Gastroesophageal sphincter (tissue), 4 donors: ENCODE measurements at regions not wholly inside any gene's neighbourhood (a gene's known extent, or its start where the extent isn't known, plus 50 kb on each side); places are given as distances from the start of the nearest gene placed in this dataset.

Experiments used
- ATAC-seq: fragments of 150-250 bp; one replicate; pipeline ENCODE4 v1.9.1; 2016; ENCODE audit warnings: mild to moderate bottlenecking, moderate library complexity
- H3K27ac ChIP-seq, 4 donors: fragments of 200-600 bp; sonication (generic) in 3 of 4; 1 replicate in 3 of 4; 2 replicates in 1 of 4; pipeline ENCODE4 v1.5.1; 2016 to 2019
- H3K27me3 ChIP-seq: fragments of 200-600 bp; sonication (generic); one replicate; pipeline ENCODE4 v1.5.1; 2019
- H3K36me3 ChIP-seq, 2 donors: fragments of 200-600 bp; sonication (generic); one replicate each; pipeline ENCODE4 v1.5.1; 2019; ENCODE audit warnings: control low read depth in 1 of 2
- H3K4me1 ChIP-seq, 3 donors: fragments of 200-600 bp; sonication (generic); 1 replicate in 2 of 3; 2 replicates in 1 of 3; pipeline ENCODE4 v1.5.1; 2016 to 2019; ENCODE audit warnings: control low read depth in 2 of 3
- H3K4me3 ChIP-seq, 2 donors: fragments of 200-600 bp; sonication (generic); one replicate each; pipeline ENCODE4 v1.5.1; 2019; ENCODE audit warnings: mild to moderate bottlenecking in 1 of 2, moderate library complexity in 1 of 2
- H3K9me3 ChIP-seq, 3 donors: fragments of 200-600 bp; sonication (generic); one replicate each; pipeline ENCODE4 v1.5.1; 2017 to 2019; ENCODE audit warnings: control low read depth in 2 of 3
- CTCF ChIP-seq, 4 experiments: fragments of 200-600 bp in 2 of 4; fragments of 450-650 bp in 2 of 4; sonication (generic) in 1 of 4; IDR thresholded peaks; one replicate each; pipeline ENCODE4 v1.5.1; 2017 to 2019; ENCODE audit warnings: antibody characterized with exemption in 4 of 4, mild to moderate bottlenecking in 2 of 4, moderate library complexity in 2 of 4
- EP300 ChIP-seq: sonication (generic); formaldehyde crosslinking; IDR thresholded peaks from one replicate; pipeline ENCODE4 v1.6.1; 2017; ENCODE audit warnings: antibody characterized with exemption, mild to moderate bottlenecking
- POLR2A ChIP-seq, 2 donors: fragments of 450-650 bp; IDR thresholded peaks; one replicate each; pipeline ENCODE4 v1.6.1; 2017; ENCODE audit warnings: antibody characterized with exemption in 2 of 2, mild to moderate bottlenecking in 2 of 2, moderate library complexity in 1 of 2
- POLR2AphosphoS5 ChIP-seq: sonication (generic); formaldehyde crosslinking; IDR thresholded peaks from one replicate; pipeline ENCODE4 v1.6.1; 2017; ENCODE audit warnings: antibody characterized with exemption
- WGBS, 2 donors: methylation state at CpG; one replicate each; pipeline ENCODE4 v1.1.5; 2018; ENCODE audit warnings: low coverage in 1 of 2; 5-methylcytosine and 5-hydroxymethylcytosine counted together

GRCh38 chr9:7533376-7534090 lies 266.0 kb downstream of the DMAC1 start:
- no peaks in the 10 kb centered on the region for H3K27me3 ChIP-seq
- H3K4me3 ChIP-seq: no peak overlapping the region
- H3K27ac ChIP-seq: no peak overlapping the region
- 83 to 87% methylated on average over 4 to 6 of the region's 6 CpGs for WGBS, 2 donors
- H3K9me3 ChIP-seq: no peaks in the 10 kb centered on the region
- TF ChIP-seq CTCF (IDR thresholded peaks at IDR 0.05): no peak
- TF ChIP-seq POLR2A (IDR thresholded peaks at IDR 0.05): no peak
- TF ChIP-seq EP300: no peak
- no peak for TF ChIP-seq POLR2AphosphoS5
- no peaks in the 10 kb centered on the region for H3K4me1 ChIP-seq
- no peaks in the 10 kb centered on the region for H3K36me3 ChIP-seq
- no peak for ATAC-seq

GRCh38 chr9:7523426-7524043 lies 276.0 kb downstream of the DMAC1 start:
- H3K4me3 ChIP-seq: no peak overlapping the region
- no peaks in the 10 kb centered on the region for H3K4me1 ChIP-seq
- no peak overlapping the region for H3K27ac ChIP-seq
- H3K9me3 ChIP-seq: no peaks in the 10 kb centered on the region
- WGBS, 2 donors: 74 to 83% methylated on average over 3 to 5 of the region's 5 CpGs
- no peak for TF ChIP-seq EP300
- no peak for TF ChIP-seq CTCF (IDR thresholded peaks at IDR 0.05)
- no peak for TF ChIP-seq POLR2AphosphoS5
- TF ChIP-seq POLR2A (IDR thresholded peaks at IDR 0.05): no peak
- no peaks in the 10 kb centered on the region for H3K27me3 ChIP-seq
- no peaks in the 10 kb centered on the region for H3K36me3 ChIP-seq
- ATAC-seq: no peak

- 59 to 72% methylated on average over 5 of the region's 5 CpGs for WGBS, 2 donors
- no peak overlapping the region for H3K4me3 ChIP-seq
- H3K27me3 ChIP-seq: no peaks in the 10 kb centered on the region
- no peaks in the 10 kb centered on the region for H3K36me3 ChIP-seq
- no peaks in the 10 kb centered on the region for H3K9me3 ChIP-seq
- H3K27ac ChIP-seq: no peak overlapping the region
- H3K4me1 ChIP-seq: no peaks in the 10 kb centered on the region
- no peak for ATAC-seq
- TF ChIP-seq EP300: no peak
- TF ChIP-seq POLR2AphosphoS5: no peak
- TF ChIP-seq POLR2A (IDR thresholded peaks at IDR 0.05): no peak
- TF ChIP-seq CTCF (IDR thresholded peaks at IDR 0.05): no peak
These were observed 279.2 kb downstream of the DMAC1 start for GRCh38 chr9:7520396-7520795.

GRCh38 chr9:7516376-7516775 lies 283.2 kb downstream of the DMAC1 start:
- WGBS, 2 donors: 82 to 83% methylated on average over 2 of the region's 2 CpGs
- no peaks in the 10 kb centered on the region for H3K36me3 ChIP-seq
- no peak for ATAC-seq
- no peak for TF ChIP-seq POLR2AphosphoS5
- no peak for TF ChIP-seq CTCF (IDR thresholded peaks at IDR 0.05)
- no peak for TF ChIP-seq EP300
- no peak for TF ChIP-seq POLR2A (IDR thresholded peaks at IDR 0.05)
- H3K27me3 ChIP-seq: no peaks in the 10 kb centered on the region
- no peak overlapping the region for H3K27ac ChIP-seq
- H3K4me1 ChIP-seq: no peaks in the 10 kb centered on the region
- no peaks in the 10 kb centered on the region for H3K9me3 ChIP-seq
- H3K4me3 ChIP-seq: no peak overlapping the region

- Histone ChIP-seq H3K27me3 (no peaks in the 10 kb centered on the region), H3K9me3 (no peaks in the 10 kb centered on the region), H3K4me1 (no peaks in the 10 kb centered on the region), H3K36me3 (no peaks in the 10 kb centered on the region), H3K4me3 (no peak overlapping the region), H3K27ac (no peak overlapping the region)
- no peak for TF ChIP-seq CTCF (IDR thresholded peaks at IDR 0.05)
- no peak for TF ChIP-seq POLR2AphosphoS5
- no peak for TF ChIP-seq EP300
- TF ChIP-seq POLR2A (IDR thresholded peaks at IDR 0.05): no peak
- WGBS, 2 donors: 40 to 74% methylated on average over 1 to 7 of the region's 7 CpGs
- ATAC-seq: no peak
These were observed 289.4 kb downstream of the DMAC1 start for GRCh38 chr9:7510199-7510598.
